HepG2 (cell line): ENCODE measurements at regions not wholly inside any gene's neighbourhood (a gene's known extent, or its start where the extent isn't known, plus 50 kb on each side); places are given as distances from the start of the nearest gene placed in this dataset.

Experiments used
- ATAC-seq: fragments of 200-7000 bp; cut with Tn5 transposase; 3 replicates; pipeline ENCODE4 v1.9.1; 2020; ENCODE audit warnings: mild to moderate bottlenecking, moderate library complexity
- BruUV-seq: library from RNA; stranded (reverse); fragments of 400-500 nt; replicated peaks from 2 replicates; lab custom pipeline; 2021; lab: Mats Ljungman, UMichigan
- CTCF ChIA-PET: fragments of 300-600 bp; formaldehyde crosslinking; extraction: SDS; loops from one replicate; lab custom pipeline; 2021; ENCODE audit warnings: low total read pairs, inconsistent platforms, low intra/inter-chr PET ratio; lab: Yijun Ruan, JAX
- POLR2A ChIA-PET: fragments of 350-600 bp; sonication (Branson Sonifier 250); formaldehyde crosslinking; loops from one replicate; lab custom pipeline; 2020; ENCODE audit warnings: antibody characterized with exemption, inconsistent platforms; lab: Yijun Ruan, JAX
- DNase-seq: peaks from one replicate; pipeline ENCODE4 v3.0.0-alpha.2; 2015; ENCODE audit warnings: low spot score
- FAIRE-seq: peaks from 3 replicates; lab custom pipeline; 2011; peaks lifted over from hg19 to GRCh38; lab: Jason Lieb, UNC
- H2AFZ ChIP-seq: one replicate; pipeline ENCODE4 v1.6.1; 2011; ENCODE audit warnings: low read length, inconsistent platforms
- H3K27ac ChIP-seq: fragments of 300-600 bp; 3 replicates; pipeline ENCODE4 v1.8.0; 2011; ENCODE audit warnings: mixed run types, mild to moderate bottlenecking, mixed read lengths, low read length, inconsistent platforms; ENCODE audit not compliant: insufficient read depth; ENCODE audit errors: extremely low read length
- H3K27me3 ChIP-seq, 2 experiments: fragments of 200-600 bp in 1 of 2; 2 replicates in 1 of 2; 3 replicates in 1 of 2; pipeline versions ENCODE4 v1.6.0 to v1.8.0; 2011; ENCODE audit warnings: low read length in 2 of 2, mild to moderate bottlenecking in 2 of 2, moderate library complexity in 2 of 2, inconsistent platforms in 1 of 2; ENCODE audit not compliant: insufficient read depth in 2 of 2, control insufficient read depth in 1 of 2
- H3K36me3 ChIP-seq, 2 experiments: fragments of 200-600 bp in 1 of 2; replicated peaks in 1 of 2; 2 replicates in 1 of 2; 3 replicates in 1 of 2; pipeline versions ENCODE4 v1.5.1 to v1.8.0; 2011; ENCODE audit warnings: low read length in 2 of 2, inconsistent platforms in 1 of 2; ENCODE audit not compliant: insufficient read depth in 2 of 2, control insufficient read depth in 1 of 2
- H3K4me1 ChIP-seq: 2 replicates; pipeline ENCODE4 v1.5.1; 2012; ENCODE audit warnings: low read length, inconsistent platforms; ENCODE audit not compliant: insufficient read depth
- H3K4me2 ChIP-seq: 2 replicates; pipeline ENCODE4 v1.6.0; 2011; ENCODE audit warnings: low read depth, low read length, inconsistent platforms
- H3K4me3 ChIP-seq, 3 experiments: fragments of 200-600 bp in 1 of 3; sonication (generic), shearing (Covaris generic) in 1 of 3; replicated peaks in 1 of 3; 2 replicates each; pipeline ENCODE4 v1.5.1; 2011 to 2016; ENCODE audit warnings: low read length in 3 of 3, inconsistent platforms in 2 of 3, low read depth in 2 of 3, mild to moderate bottlenecking in 2 of 3, control low read depth in 1 of 3, mixed read lengths in 1 of 3; ENCODE audit not compliant: insufficient read depth in 1 of 3
- H3K79me2 ChIP-seq: one replicate; pipeline ENCODE4 v1.6.1; 2011; ENCODE audit warnings: low read length, inconsistent platforms; ENCODE audit not compliant: insufficient read depth
- H3K9ac ChIP-seq: 2 replicates; pipeline ENCODE4 v1.6.0; 2011; ENCODE audit warnings: mild to moderate bottlenecking, low read depth, low read length, inconsistent platforms; ENCODE audit not compliant: insufficient read depth
- H3K9me3 ChIP-seq: 2 replicates; pipeline ENCODE4 v1.5.1; 2012; ENCODE audit warnings: mild to moderate bottlenecking, low read length
- H4K20me1 ChIP-seq: 2 replicates; pipeline ENCODE4 v1.6.0; 2011; ENCODE audit warnings: inconsistent platforms, mild to moderate bottlenecking, low read length, moderate library complexity; ENCODE audit not compliant: insufficient read depth
- ATF7 ChIP-seq, 2 experiments: fragments of 450-650 bp in 1 of 2; sonication (generic) in 1 of 2; formaldehyde crosslinking in 1 of 2; IDR thresholded peaks; 2 replicates each; pipeline versions ENCODE4 v1.4.0 to v1.6.1; 2016 to 2020; ENCODE audit warnings: antibody characterized with exemption in 1 of 2, mild to moderate bottlenecking in 1 of 2, missing genetic modification reagents in 1 of 2
- CHD2 ChIP-seq: IDR thresholded peaks from 2 replicates; pipeline ENCODE4 v1.6.1; 2011; ENCODE audit warnings: low read depth, low read length, improper control_type of control experiment
- CREB1 ChIP-seq, 2 experiments: fragments of 450-650 bp in 1 of 2; IDR thresholded peaks; 2 replicates each; pipeline ENCODE4 v1.6.1; 2016 to 2017; ENCODE audit warnings: control low read depth in 1 of 2, mild to moderate bottlenecking in 1 of 2, missing compliant biosample characterization in 1 of 2, missing genetic modification characterization in 1 of 2
- ELK4 ChIP-seq: sonication (generic); formaldehyde crosslinking; IDR thresholded peaks from 2 replicates; pipeline ENCODE4 v1.9.0; 2021; ENCODE audit warnings: missing genetic modification reagents, borderline replicate concordance
- EZH2 ChIP-seq: conservative IDR thresholded peaks from 2 replicates; pipeline ENCODE4 v1.6.1; 2012; ENCODE audit warnings: mild to moderate bottlenecking, low read depth, low read length, moderate library complexity
- GABPA ChIP-seq, 2 experiments: IDR thresholded peaks; 2 replicates each; pipeline ENCODE4 v1.6.1; 2011 to 2016; ENCODE audit warnings: low read depth in 2 of 2, low read length in 1 of 2, missing biosample characterization in 1 of 2, missing genetic modification characterization in 1 of 2
- ISX ChIP-seq: sonication (generic); formaldehyde crosslinking; conservative IDR thresholded peaks from 2 replicates; pipeline ENCODE4 v1.5.0; 2020; ENCODE audit warnings: missing genetic modification reagents
- KDM6A ChIP-seq: IDR thresholded peaks from 2 replicates; pipeline ENCODE4 v1.6.1; 2016; ENCODE audit warnings: low read depth
- LRRFIP1 ChIP-seq: sonication (generic); formaldehyde crosslinking; conservative IDR thresholded peaks from 2 replicates; pipeline ENCODE4 v1.4.0; 2020; ENCODE audit warnings: missing genetic modification reagents
- REL ChIP-seq: sonication (generic); formaldehyde crosslinking; conservative IDR thresholded peaks from 2 replicates; pipeline ENCODE4 v1.8.0; 2022; ENCODE audit warnings: mild to moderate bottlenecking, missing genetic modification reagents, moderate library complexity
- ZNF660 ChIP-seq: sonication (generic); formaldehyde crosslinking; IDR thresholded peaks from 2 replicates; pipeline ENCODE4 v1.5.1; 2020; ENCODE audit warnings: mild to moderate bottlenecking, low read depth, missing genetic modification reagents, borderline replicate concordance
- ZNF713 ChIP-seq: sonication (generic); formaldehyde crosslinking; IDR thresholded peaks from 2 replicates; pipeline ENCODE4 v1.4.0; 2020; ENCODE audit warnings: mild to moderate bottlenecking, missing genetic modification reagents
- ZNF816 ChIP-seq: sonication (generic); formaldehyde crosslinking; IDR thresholded peaks from 2 replicates; pipeline ENCODE4 v1.8.0; 2022; ENCODE audit warnings: missing genetic modification reagents, mild to moderate bottlenecking, borderline replicate concordance
- WGBS: methylation state at CpG from one replicate; pipeline ENCODE4 v1.1.6; 2017; ENCODE audit warnings: low lambda C conversion rate; 5-methylcytosine and 5-hydroxymethylcytosine counted together
- in situ Hi-C: cut with HindIII; loops from 2 replicates; pipeline ENCODE4 v1.10.0; 2017; ENCODE audit warnings: low pct_unique_long_range_greater_than_20kb; ENCODE audit not compliant: extremely low pct_ligation_motif_present
- intact Hi-C: fragments of 100-400 bp; cut with micrococcal nuclease; formaldehyde crosslinking; loops from one replicate; pipeline ENCODE4 v1.10.0; 2022; ENCODE audit not compliant: unreplicated experiment

- no peak overlapping the region for H2AFZ ChIP-seq
- no peaks in the 10 kb centered on the region for H4K20me1 ChIP-seq
- no peaks in the 10 kb centered on the region for H3K36me3 ChIP-seq
- intact Hi-C loops (no loop called here), in situ Hi-C loops (no loop called here)
- no peak overlapping the region for H3K9ac ChIP-seq
- H3K27ac ChIP-seq: no peak overlapping the region
- 27% methylated on average over 7 of the region's 7 CpGs for WGBS
- ChIA-PET POLR2A (no interaction called here), CTCF (no interaction called here)
- ATAC-seq: no peak
- H3K27me3 ChIP-seq: no peaks in the 10 kb centered on the region
- H3K4me2 ChIP-seq: no peak overlapping the region
- FAIRE-seq: no peak
- peaks cover 36% of the 10 kb centered on the region for H3K9me3 ChIP-seq
- H3K4me3 ChIP-seq: no peak overlapping the region
- TF ChIP-seq ZNF713 (CRISPR knock-in tag): no peak
- peak; percentile 97 for TF ChIP-seq CREB1 (IDR thresholded peaks at IDR 0.05)
- TF ChIP-seq CREB1 (CRISPR knock-in tag; IDR thresholded peaks at IDR 0.05): peak; percentile 50; the same call in 1 of the 2 replicates
- TF ChIP-seq ATF7 (IDR thresholded peaks at IDR 0.05): peak; percentile 73
- no peak for TF ChIP-seq ATF7 (CRISPR knock-in tag; IDR thresholded peaks at IDR 0.05)
- no peak for DNase-seq
- no peaks in the 10 kb centered on the region for H3K79me2 ChIP-seq
- no TSS peak for BruUV-seq
- no peaks in the 10 kb centered on the region for H3K4me1 ChIP-seq
Observed at GRCh38 chr18:73214970-73215369, 347.2 kb upstream of the NETO1 start.

- FAIRE-seq: no peak
- Histone ChIP-seq H3K27ac (no peak overlapping the region), H3K9me3 (peaks cover 38% of the 10 kb centered on the region), H4K20me1 (no peaks in the 10 kb centered on the region), H3K4me1 (no peaks in the 10 kb centered on the region), H2AFZ (no peak overlapping the region), H3K79me2 (no peaks in the 10 kb centered on the region), H3K4me2 (no peak overlapping the region), H3K9ac (no peak overlapping the region), H3K36me3 (no peaks in the 10 kb centered on the region), H3K4me3 (no peak overlapping the region), H3K27me3 (no peaks in the 10 kb centered on the region)
- no peak for ATAC-seq
- intact Hi-C loops: no loop called here
- BruUV-seq: no TSS peak
- in situ Hi-C loops: no loop called here
- TF ChIP-seq REL (no peak), CHD2 (no peak), KDM6A (CRISPR knock-in tag) (no peak), ISX (CRISPR knock-in tag) (no peak), GABPA (IDR thresholded peaks at IDR 0.05; ENCODE audit: low read depth, low read length) (no peak), GABPA (CRISPR knock-in tag; IDR thresholded peaks at IDR 0.05; ENCODE audit: low read depth) (no peak), LRRFIP1 (no peak), ZNF816 (CRISPR knock-in tag) (no peak), ELK4 (no peak), ZNF660 (CRISPR knock-in tag) (no peak), EZH2 (no peak)
- ChIA-PET POLR2A (no interaction called here), CTCF (no interaction called here)
- 2% methylated on average over 4 of the region's 4 CpGs for WGBS
- DNase-seq: no peak
Observed at GRCh38 chr18:73212442-73212841, 344.7 kb upstream of the NETO1 start.
